Transverse colon (tissue), 3 donors: ENCODE measurements at regions not wholly inside any gene's neighbourhood (a gene's known extent, or its start where the extent isn't known, plus 50 kb on each side); places are given as distances from the start of the nearest gene placed in this dataset.

Source experiments
- CTCF ChIP-seq, 5 experiments: fragments of 200-600 bp in 3 of 5; fragments of 450-650 bp in 2 of 5; sonication (generic) in 3 of 5; IDR thresholded peaks; 1 replicate in 2 of 5; 2 replicates in 3 of 5; pipeline ENCODE4 v1.5.1; 2016 to 2017; ENCODE audit warnings: antibody characterized with exemption in 5 of 5, inconsistent platforms in 3 of 5, mild to moderate bottlenecking in 2 of 5, moderate library complexity in 1 of 5
- EP300 ChIP-seq: sonication (generic); formaldehyde crosslinking; IDR thresholded peaks from one replicate; pipeline ENCODE4 v1.6.1; 2017; ENCODE audit warnings: antibody characterized with exemption, low read depth
- POLR2A ChIP-seq: fragments of 450-650 bp; IDR thresholded peaks from one replicate; pipeline ENCODE4 v1.6.1; 2016; ENCODE audit warnings: antibody characterized with exemption, mild to moderate bottlenecking, moderate library complexity

GRCh38 chrX:35351212-35351611 is 408.6 kb downstream of the FAM47B start:
- TF ChIP-seq CTCF (IDR thresholded peaks at IDR 0.05): no peak
- no peak for TF ChIP-seq POLR2A
- no peak for TF ChIP-seq EP300
